Uterus (tissue), 2 donors: ENCODE measurements at regions not wholly inside any gene's neighbourhood (a gene's known extent, or its start where the extent isn't known, plus 50 kb on each side); places are given as distances from the start of the nearest gene placed in this dataset.

Experiments
- POLR2A ChIP-seq, 2 donors: fragments of 450-650 bp; IDR thresholded peaks; one replicate each; pipeline ENCODE4 v1.6.1; 2016; ENCODE audit warnings: antibody characterized with exemption in 2 of 2, mild to moderate bottlenecking in 1 of 2, moderate library complexity in 1 of 2
- TF ChIP-seq, protein P1 (sequence below), 4 experiments: fragments of 200-600 bp in 2 of 4; fragments of 450-650 bp in 2 of 4; sonication (generic) in 2 of 4; IDR thresholded peaks; one replicate each; pipeline ENCODE4 v1.5.1; 2016 to 2019; ENCODE audit warnings: antibody characterized with exemption in 4 of 4, mild to moderate bottlenecking in 2 of 4, moderate library complexity in 1 of 4

DNA sequence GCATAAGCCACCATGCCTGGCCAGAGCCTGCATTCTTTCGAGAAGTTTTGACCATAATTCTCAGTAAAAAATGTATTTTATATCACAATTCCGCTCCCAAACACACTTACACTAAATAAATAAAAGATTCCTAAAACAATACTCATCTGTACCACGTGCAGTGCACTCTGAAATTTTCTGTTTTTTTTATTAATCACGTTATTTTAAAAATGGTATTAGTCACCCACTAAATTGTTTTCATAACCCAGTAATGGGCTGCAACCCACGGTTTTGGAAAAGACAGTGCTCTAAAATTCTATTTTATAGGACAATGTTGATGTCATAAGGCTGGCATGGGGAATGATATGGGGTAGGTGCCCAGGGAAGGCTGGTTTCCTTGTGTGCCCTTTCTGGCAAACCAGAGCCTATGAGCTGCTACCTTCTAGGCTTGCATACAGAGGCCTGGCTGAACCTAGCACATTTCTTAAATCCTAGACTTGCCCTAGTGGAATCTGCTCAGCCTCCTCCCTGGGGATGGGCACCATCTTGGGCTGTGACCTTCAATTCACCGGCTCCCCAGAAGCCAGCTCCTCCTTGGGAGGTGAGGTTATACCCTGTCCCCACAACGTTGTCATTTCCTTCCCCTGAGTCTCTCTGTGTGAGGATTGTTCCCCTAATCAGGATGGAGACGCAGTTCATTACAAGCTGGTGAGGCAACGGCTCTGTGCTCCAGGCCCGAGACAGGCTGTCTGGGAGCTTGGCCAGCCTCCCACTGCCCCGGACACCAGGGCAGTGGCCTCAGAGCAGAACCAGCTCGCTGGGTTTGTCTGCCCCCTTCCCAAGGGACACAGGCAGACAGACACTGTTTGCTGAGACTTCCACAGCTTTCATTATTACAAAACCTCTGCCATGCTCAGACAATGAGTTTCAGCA, 116.5 kb upstream of the NAV2 start:
- TF ChIP-seq POLR2A (IDR thresholded peaks at IDR 0.05) = no peak
- TF ChIP-seq, protein P1, sequence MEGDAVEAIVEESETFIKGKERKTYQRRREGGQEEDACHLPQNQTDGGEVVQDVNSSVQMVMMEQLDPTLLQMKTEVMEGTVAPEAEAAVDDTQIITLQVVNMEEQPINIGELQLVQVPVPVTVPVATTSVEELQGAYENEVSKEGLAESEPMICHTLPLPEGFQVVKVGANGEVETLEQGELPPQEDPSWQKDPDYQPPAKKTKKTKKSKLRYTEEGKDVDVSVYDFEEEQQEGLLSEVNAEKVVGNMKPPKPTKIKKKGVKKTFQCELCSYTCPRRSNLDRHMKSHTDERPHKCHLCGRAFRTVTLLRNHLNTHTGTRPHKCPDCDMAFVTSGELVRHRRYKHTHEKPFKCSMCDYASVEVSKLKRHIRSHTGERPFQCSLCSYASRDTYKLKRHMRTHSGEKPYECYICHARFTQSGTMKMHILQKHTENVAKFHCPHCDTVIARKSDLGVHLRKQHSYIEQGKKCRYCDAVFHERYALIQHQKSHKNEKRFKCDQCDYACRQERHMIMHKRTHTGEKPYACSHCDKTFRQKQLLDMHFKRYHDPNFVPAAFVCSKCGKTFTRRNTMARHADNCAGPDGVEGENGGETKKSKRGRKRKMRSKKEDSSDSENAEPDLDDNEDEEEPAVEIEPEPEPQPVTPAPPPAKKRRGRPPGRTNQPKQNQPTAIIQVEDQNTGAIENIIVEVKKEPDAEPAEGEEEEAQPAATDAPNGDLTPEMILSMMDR (IDR thresholded peaks at IDR 0.05) = no peak
